ENCODE measurements at regions not wholly inside any gene's neighbourhood (a gene's known extent, or its start where the extent isn't known, plus 50 kb on each side); places are given as distances from the start of the nearest gene placed in this dataset.

GRCh38 chr20:19901226-19901625, 115.9 kb upstream of the NAA20 start:
- Histone ChIP-seq H3K27ac (ENCODE audit: low read depth) (no peak overlapping the region), H3K36me3 (ENCODE audit: insufficient read depth) (no peaks in the 10 kb centered on the region), H3K4me1 (ENCODE audit: insufficient read depth) (no peaks in the 10 kb centered on the region), H3K79me2 (replicated peaks; ENCODE audit: insufficient read depth) (no peaks in the 10 kb centered on the region), H3F3A (replicated peaks; ENCODE audit: low read depth) (no peaks in the 10 kb centered on the region), H3K9me2 (ENCODE audit: insufficient read depth) (no peaks in the 10 kb centered on the region), H3K4me3 (no peak overlapping the region), H3K4me2 (no peak overlapping the region), H2AFZ (no peak overlapping the region), H3K27me3 (ENCODE audit: insufficient read depth) (no peaks in the 10 kb centered on the region), H4K20me1 (replicated peaks; ENCODE audit: insufficient read depth) (no peaks in the 10 kb centered on the region)
- Mint-ChIP-seq H3K36me3 (ENCODE audit: low read depth) (no peaks in the 10 kb centered on the region), H3K4me1 (no peaks in the 10 kb centered on the region), H3K27me3 (ENCODE audit: insufficient read depth, low read depth, poor library complexity) (peaks cover 6% of the 10 kb centered on the region), H3K27ac (no peak overlapping the region), H3K4me3 (no peak overlapping the region), H3K9me3 (peaks cover 17% of the 10 kb centered on the region; the same call in 2 of the 3 replicates)
- TF ChIP-seq EZH2 (IDR thresholded peaks at IDR 0.05; ENCODE audit: low read depth, unreplicated experiment): no peak
- TF ChIP-seq JUNB (IDR thresholded peaks at IDR 0.05; ENCODE audit: unreplicated experiment): no peak
- TF ChIP-seq NANOG (IDR thresholded peaks at IDR 0.05; ENCODE audit: borderline replicate concordance): no peak
- TF ChIP-seq STAT1 (IDR thresholded peaks at IDR 0.05; ENCODE audit: unreplicated experiment): no peak
- TF ChIP-seq ZNF331 (CRISPR knock-in tag; IDR thresholded peaks at IDR 0.05; ENCODE audit: low read depth): no peak
- TF ChIP-seq ZNF114 (CRISPR knock-in tag; IDR thresholded peaks at IDR 0.05): no peak
- no peak for TF ChIP-seq POLR2AphosphoS5 (IDR thresholded peaks at IDR 0.05; ENCODE audit: low read depth)
- no peak for TF ChIP-seq REST (IDR thresholded peaks at IDR 0.05; ENCODE audit: unreplicated experiment)
- TF ChIP-seq CTCF (conservative IDR thresholded peaks at IDR 0.05; ENCODE audit: low read depth in 2 of 2): no peak
- no peak for TF ChIP-seq ZNF462 (CRISPR knock-in tag; IDR thresholded peaks at IDR 0.05)
- no peak for TF ChIP-seq ETS1 (IDR thresholded peaks at IDR 0.05)
- TF ChIP-seq EZH2phosphoT487 (IDR thresholded peaks at IDR 0.05; ENCODE audit: unreplicated experiment): no peak
- no peak for TF ChIP-seq CREB1 (CRISPR knock-in tag; IDR thresholded peaks at IDR 0.05; ENCODE audit: low read depth)
- DNase-seq (ENCODE audit: low spot score) (no peak), ATAC-seq (no peak)

Data from GM23338 (cell line).